ENCODE measurements at regions not wholly inside any gene's neighbourhood (a gene's known extent, or its start where the extent isn't known, plus 50 kb on each side); places are given as distances from the start of the nearest gene placed in this dataset.

- TF ChIP-seq, protein P1, sequence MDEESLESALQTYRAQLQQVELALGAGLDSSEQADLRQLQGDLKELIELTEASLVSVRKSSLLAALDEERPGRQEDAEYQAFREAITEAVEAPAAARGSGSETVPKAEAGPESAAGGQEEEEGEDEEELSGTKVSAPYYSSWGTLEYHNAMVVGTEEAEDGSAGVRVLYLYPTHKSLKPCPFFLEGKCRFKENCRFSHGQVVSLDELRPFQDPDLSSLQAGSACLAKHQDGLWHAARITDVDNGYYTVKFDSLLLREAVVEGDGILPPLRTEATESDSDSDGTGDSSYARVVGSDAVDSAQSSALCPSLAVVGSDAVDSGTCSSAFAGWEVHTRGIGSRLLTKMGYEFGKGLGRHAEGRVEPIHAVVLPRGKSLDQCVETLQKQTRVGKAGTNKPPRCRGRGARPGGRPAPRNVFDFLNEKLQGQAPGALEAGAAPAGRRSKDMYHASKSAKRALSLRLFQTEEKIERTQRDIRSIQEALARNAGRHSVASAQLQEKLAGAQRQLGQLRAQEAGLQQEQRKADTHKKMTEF (CRISPR knock-in tag; IDR thresholded peaks at IDR 0.05): peak; percentile 60
- TF ChIP-seq, protein P2, sequence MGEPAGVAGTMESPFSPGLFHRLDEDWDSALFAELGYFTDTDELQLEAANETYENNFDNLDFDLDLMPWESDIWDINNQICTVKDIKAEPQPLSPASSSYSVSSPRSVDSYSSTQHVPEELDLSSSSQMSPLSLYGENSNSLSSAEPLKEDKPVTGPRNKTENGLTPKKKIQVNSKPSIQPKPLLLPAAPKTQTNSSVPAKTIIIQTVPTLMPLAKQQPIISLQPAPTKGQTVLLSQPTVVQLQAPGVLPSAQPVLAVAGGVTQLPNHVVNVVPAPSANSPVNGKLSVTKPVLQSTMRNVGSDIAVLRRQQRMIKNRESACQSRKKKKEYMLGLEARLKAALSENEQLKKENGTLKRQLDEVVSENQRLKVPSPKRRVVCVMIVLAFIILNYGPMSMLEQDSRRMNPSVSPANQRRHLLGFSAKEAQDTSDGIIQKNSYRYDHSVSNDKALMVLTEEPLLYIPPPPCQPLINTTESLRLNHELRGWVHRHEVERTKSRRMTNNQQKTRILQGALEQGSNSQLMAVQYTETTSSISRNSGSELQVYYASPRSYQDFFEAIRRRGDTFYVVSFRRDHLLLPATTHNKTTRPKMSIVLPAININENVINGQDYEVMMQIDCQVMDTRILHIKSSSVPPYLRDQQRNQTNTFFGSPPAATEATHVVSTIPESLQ (CRISPR knock-in tag; conservative IDR thresholded peaks at IDR 0.05): no peak
- TF ChIP-seq, protein P3, sequence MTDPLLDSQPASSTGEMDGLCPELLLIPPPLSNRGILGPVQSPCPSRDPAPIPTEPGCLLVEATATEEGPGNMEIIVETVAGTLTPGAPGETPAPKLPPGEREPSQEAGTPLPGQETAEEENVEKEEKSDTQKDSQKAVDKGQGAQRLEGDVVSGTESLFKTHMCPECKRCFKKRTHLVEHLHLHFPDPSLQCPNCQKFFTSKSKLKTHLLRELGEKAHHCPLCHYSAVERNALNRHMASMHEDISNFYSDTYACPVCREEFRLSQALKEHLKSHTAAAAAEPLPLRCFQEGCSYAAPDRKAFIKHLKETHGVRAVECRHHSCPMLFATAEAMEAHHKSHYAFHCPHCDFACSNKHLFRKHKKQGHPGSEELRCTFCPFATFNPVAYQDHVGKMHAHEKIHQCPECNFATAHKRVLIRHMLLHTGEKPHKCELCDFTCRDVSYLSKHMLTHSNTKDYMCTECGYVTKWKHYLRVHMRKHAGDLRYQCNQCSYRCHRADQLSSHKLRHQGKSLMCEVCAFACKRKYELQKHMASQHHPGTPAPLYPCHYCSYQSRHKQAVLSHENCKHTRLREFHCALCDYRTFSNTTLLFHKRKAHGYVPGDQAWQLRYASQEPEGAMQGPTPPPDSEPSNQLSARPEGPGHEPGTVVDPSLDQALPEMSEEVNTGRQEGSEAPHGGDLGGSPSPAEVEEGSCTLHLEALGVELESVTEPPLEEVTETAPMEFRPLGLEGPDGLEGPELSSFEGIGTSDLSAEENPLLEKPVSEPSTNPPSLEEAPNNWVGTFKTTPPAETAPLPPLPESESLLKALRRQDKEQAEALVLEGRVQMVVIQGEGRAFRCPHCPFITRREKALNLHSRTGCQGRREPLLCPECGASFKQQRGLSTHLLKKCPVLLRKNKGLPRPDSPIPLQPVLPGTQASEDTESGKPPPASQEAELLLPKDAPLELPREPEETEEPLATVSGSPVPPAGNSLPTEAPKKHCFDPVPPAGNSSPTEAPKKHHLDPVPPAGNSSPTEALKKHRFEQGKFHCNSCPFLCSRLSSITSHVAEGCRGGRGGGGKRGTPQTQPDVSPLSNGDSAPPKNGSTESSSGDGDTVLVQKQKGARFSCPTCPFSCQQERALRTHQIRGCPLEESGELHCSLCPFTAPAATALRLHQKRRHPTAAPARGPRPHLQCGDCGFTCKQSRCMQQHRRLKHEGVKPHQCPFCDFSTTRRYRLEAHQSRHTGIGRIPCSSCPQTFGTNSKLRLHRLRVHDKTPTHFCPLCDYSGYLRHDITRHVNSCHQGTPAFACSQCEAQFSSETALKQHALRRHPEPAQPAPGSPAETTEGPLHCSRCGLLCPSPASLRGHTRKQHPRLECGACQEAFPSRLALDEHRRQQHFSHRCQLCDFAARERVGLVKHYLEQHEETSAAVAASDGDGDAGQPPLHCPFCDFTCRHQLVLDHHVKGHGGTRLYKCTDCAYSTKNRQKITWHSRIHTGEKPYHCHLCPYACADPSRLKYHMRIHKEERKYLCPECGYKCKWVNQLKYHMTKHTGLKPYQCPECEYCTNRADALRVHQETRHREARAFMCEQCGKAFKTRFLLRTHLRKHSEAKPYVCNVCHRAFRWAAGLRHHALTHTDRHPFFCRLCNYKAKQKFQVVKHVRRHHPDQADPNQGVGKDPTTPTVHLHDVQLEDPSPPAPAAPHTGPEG (CRISPR knock-in tag; IDR thresholded peaks at IDR 0.05): no peak
- no peak for TF ChIP-seq ZNF234 (CRISPR knock-in tag; conservative IDR thresholded peaks at IDR 0.05)
- no peak for TF ChIP-seq ZNF10 (CRISPR knock-in tag; IDR thresholded peaks at IDR 0.05; ENCODE audit: borderline replicate concordance, low read depth)
- TF ChIP-seq ZNF432 (CRISPR knock-in tag; IDR thresholded peaks at IDR 0.05; ENCODE audit: borderline replicate concordance): no peak
- TF ChIP-seq ZNF30 (CRISPR knock-in tag; IDR thresholded peaks at IDR 0.05): no peak
- TF ChIP-seq ZNF296 (CRISPR knock-in tag; conservative IDR thresholded peaks at IDR 0.05): no peak
- peak; percentile 79; the same call in 1 of the 2 replicates for TF ChIP-seq SOX5 (CRISPR knock-in tag; IDR thresholded peaks at IDR 0.05; ENCODE audit: borderline replicate concordance)
- TF ChIP-seq MZF1 (CRISPR knock-in tag; IDR thresholded peaks at IDR 0.05; ENCODE audit: borderline replicate concordance): no peak
- TF ChIP-seq, protein P4, sequence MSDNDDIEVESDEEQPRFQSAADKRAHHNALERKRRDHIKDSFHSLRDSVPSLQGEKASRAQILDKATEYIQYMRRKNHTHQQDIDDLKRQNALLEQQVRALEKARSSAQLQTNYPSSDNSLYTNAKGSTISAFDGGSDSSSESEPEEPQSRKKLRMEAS (IDR thresholded peaks at IDR 0.05): peak; percentile 81
- TF ChIP-seq MIER2 (CRISPR knock-in tag; IDR thresholded peaks at IDR 0.05): no peak
- TF ChIP-seq ZBTB1 (CRISPR knock-in tag; IDR thresholded peaks at IDR 0.05; ENCODE audit: borderline replicate concordance): no peak
- no peak for TF ChIP-seq LCORL (IDR thresholded peaks at IDR 0.05)
- TF ChIP-seq LCORL (CRISPR knock-in tag; IDR thresholded peaks at IDR 0.05): no peak
- TF ChIP-seq ZNF770 (CRISPR knock-in tag; IDR thresholded peaks at IDR 0.05): no peak
- no peak for TF ChIP-seq RFX1 (IDR thresholded peaks at IDR 0.05)
- TF ChIP-seq ELF1 (CRISPR knock-in tag; IDR thresholded peaks at IDR 0.05): no peak
Measured at GRCh38 chr1:101291562-101292380, 55.0 kb downstream of the S1PR1 start (continued).

All from HepG2 (cell line).